DMS53 treated with DMSO at 0.1 percent for 48 hours (cell line): ENCODE measurements at regions not wholly inside any gene's neighbourhood (a gene's known extent, or its start where the extent isn't known, plus 50 kb on each side); places are given as distances from the start of the nearest gene placed in this dataset.

ENCODE experiments used
- DNase-seq: peaks from one replicate; lab custom pipeline; 2025; ENCODE audit not compliant: unreplicated experiment; lab: John Stamatoyannopoulos, UW

- no peak for DNase-seq
Measured at GRCh38 chr4:100970414-100970813, 376.9 kb downstream of the PPP3CA start.

- DNase-seq, result no peak
Measured at GRCh38 chr4:100969925-100970324, 377.4 kb downstream of the PPP3CA start.

GRCh38 chr4:100968046-100968445 lies 379.3 kb downstream of the PPP3CA start:
- peak; percentile 25 for DNase-seq

- no peak for DNase-seq
Measured at GRCh38 chr4:100963627-100964026, 383.7 kb downstream of the PPP3CA start.

GRCh38 chr4:100962698-100963097 lies 384.6 kb downstream of the PPP3CA start:
- DNase-seq, result no peak

GRCh38 chr4:100960232-100960631 lies 387.1 kb downstream of the PPP3CA start:
- DNase-seq, result no peak

GRCh38 chr4:100954046-100954445 lies 393.3 kb downstream of the PPP3CA start:
- no peak for DNase-seq

GRCh38 chr4:100953616-100954015 lies 393.7 kb downstream of the PPP3CA start:
- DNase-seq, result no peak

GRCh38 chr4:100952590-100952989 lies 394.7 kb downstream of the PPP3CA start:
- DNase-seq, result no peak

GRCh38 chr4:100949350-100949935 lies 397.9 kb downstream of the PPP3CA start:
- DNase-seq, result no peak

- DNase-seq, result no peak
Measured at GRCh38 chr4:100948911-100949310, 398.4 kb downstream of the PPP3CA start.

GRCh38 chr4:100945789-100946188 lies 401.5 kb downstream of the PPP3CA start:
- no peak for DNase-seq

- no peak for DNase-seq
Measured at GRCh38 chr4:100938698-100939097, 408.6 kb downstream of the PPP3CA start.

- DNase-seq, result no peak
Measured at GRCh38 chr4:100936661-100937375, 410.5 kb downstream of the PPP3CA start.

GRCh38 chr4:100935090-100935489 lies 412.2 kb downstream of the PPP3CA start:
- DNase-seq, result no peak

- no peak for DNase-seq
Measured at GRCh38 chr4:100933628-100934027, 413.7 kb downstream of the PPP3CA start.

- DNase-seq, result peak; percentile 17
Measured at GRCh38 chr4:100929758-100930157, 411.9 kb upstream of the EMCN start.

- DNase-seq, result no peak
Measured at GRCh38 chr4:100929135-100929534, 411.3 kb upstream of the EMCN start.

- DNase-seq, result no peak
Measured at GRCh38 chr4:100926039-100926717, 408.4 kb upstream of the EMCN start.

- no peak for DNase-seq
Measured at GRCh38 chr4:100913685-100914084, 395.9 kb upstream of the EMCN start.

- DNase-seq, result no peak
Measured at GRCh38 chr4:100908540-100908939, 390.7 kb upstream of the EMCN start.
